Kasumi-1 (cell line): ENCODE measurements at regions not wholly inside any gene's neighbourhood (a gene's known extent, or its start where the extent isn't known, plus 50 kb on each side); places are given as distances from the start of the nearest gene placed in this dataset.

Experiments used
- DNase-seq, 2 experiments: peaks; one replicate each; lab custom pipeline; 2025; lab: John Stamatoyannopoulos, UW

DNA sequence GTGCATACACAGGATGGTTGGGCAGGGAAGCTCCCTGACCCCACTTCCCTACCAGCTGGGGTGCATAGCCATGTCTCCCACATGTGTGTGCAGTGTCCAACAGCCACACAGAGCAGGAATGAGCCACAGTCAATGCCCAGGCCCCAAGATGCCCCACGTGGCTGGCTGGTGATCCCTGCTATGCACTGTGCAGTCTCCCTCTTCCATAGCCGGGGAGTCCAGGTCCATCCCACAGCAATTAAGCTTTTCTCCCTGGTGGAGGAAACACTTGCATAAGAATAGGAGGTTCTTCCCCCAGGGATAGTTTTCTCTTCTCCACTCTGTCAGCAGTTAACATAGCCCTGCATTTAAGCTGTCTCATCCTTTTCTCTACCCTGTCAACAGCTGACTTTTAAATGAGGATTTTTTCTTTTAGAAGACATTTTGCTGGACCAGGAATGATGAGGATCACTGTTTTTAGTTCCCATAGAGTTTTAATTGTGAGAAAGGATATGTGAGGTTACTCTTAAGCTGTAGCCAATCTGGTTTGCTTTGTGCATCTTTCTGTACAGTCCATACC is 396.5 kb upstream of the VWC2 start:
- DNase-seq = no peak

DNA sequence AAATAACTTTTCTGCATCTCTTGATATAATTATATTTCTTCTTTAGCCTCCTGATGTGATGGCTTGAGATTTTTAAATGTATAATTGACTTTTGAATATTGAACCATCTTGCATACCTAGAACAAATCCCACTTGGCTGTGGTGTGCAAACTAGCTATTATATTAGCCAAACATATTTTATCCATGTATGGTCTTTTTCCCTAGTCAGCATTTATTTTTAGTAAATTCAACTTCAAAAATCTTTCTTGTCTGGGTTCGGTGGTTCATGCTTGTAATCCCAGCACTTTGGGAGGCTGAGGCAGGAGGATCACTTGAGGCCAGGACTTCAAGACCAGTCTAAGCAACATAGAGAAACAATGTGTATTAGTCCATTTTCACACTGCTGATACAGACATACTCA is 386.6 kb upstream of the VWC2 start:
- no peak for DNase-seq

DNA sequence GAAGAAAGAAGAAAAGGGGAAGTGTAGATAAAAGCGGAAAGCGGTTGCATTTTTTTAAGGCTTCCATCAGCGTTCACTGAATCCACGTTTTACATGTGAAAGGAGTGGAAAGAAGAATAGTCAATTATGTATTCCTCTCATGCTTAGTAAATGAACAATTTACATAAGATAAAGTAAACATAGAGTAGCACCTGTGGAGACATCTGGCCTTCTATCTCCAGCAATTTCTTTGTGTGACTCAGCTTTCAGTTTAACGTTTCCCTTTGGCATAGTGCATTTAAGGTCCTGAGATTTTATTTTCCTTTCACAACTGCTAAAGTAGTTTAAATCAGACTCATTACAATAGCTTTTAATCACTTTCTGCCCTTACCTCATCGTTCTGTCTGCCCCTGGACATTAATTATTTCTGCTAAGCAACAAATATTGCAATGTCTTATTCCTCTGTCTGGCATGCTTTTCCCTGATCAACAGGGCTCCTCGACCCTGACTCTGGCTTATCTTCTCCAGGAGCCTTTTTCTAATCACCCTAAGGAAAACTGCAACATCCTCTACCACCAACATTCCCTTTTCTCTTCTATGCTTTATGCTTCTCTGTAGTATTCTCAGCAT is 383.5 kb upstream of the VWC2 start:
- no peak for DNase-seq

DNA sequence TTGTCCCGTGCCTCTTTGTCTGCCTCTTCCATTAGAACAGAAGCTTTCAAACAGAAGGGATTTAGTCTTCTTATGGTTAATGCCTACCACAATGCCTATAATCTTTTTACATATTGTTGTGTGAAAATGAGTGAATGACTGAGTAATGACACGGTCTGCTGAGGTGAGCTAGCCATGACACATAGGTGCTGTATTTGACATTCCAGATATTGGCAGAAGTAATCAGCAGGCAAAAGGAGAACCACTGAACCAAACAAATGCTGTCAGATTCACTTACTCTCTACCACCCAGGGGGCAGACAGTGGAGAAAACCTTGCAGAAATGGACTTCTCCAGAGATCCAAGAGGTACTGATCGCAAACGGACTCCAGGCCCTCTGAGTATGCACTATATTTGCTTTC is 377.2 kb upstream of the VWC2 start:
- DNase-seq = no peak

DNA sequence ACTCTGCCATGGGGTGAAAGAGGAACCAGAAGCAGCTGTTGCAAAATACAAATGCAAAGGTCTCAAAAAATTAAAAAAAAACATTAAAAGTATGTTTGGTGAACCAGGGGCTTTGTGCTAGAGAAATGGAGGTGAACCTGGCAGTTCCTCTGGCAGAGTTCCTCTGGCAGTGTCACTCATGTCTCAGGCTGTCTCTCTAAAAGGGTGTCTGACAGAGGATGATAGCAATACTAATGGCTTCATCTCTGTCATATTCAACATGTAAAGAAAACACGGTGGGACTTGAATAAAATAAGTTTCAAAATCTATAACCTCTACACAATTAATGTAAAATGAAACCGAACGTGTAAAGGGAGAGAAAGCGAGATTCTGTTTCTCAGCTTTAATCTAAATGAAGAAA is 375.7 kb upstream of the VWC2 start:
- DNase-seq = no peak

DNA sequence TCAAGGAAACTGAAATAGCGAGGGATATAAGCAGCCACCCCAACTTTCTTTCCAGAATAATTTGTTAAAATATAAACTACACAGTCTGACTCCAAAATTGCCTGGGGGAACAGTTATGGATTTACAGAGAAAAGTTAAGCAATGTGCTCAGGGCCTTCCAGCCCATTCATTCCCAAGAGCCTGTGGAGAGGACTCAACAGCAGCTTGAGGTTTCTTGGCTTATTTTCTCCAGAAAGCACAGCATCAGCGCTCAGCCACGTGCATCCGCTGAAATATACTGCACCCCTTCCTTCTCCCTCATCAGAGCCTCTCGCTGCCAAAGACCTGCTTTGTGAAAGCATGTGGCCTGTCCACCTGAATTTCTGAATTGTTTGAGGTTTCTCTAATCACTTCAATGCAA is 375.2 kb upstream of the VWC2 start:
- no peak for DNase-seq

DNA sequence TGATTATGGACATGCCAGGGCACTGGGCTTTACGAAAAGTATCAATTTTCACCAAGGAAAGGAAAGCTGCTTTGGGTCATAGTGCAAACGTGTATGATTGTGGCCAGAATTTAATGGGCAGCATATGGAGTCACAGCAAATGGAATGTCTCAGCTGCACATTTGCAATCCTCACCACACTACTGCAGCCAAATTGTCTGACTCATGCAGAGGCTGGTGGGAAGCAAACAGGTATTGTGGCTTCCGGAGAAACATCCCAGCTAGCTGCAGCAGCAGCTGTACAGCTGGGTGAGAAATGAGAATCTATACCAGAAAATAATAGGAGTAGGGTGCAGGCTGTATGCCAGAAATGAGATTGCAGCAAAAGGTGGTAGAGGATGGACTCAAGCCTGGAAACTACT is 374.7 kb upstream of the VWC2 start:
- no peak for DNase-seq

DNA sequence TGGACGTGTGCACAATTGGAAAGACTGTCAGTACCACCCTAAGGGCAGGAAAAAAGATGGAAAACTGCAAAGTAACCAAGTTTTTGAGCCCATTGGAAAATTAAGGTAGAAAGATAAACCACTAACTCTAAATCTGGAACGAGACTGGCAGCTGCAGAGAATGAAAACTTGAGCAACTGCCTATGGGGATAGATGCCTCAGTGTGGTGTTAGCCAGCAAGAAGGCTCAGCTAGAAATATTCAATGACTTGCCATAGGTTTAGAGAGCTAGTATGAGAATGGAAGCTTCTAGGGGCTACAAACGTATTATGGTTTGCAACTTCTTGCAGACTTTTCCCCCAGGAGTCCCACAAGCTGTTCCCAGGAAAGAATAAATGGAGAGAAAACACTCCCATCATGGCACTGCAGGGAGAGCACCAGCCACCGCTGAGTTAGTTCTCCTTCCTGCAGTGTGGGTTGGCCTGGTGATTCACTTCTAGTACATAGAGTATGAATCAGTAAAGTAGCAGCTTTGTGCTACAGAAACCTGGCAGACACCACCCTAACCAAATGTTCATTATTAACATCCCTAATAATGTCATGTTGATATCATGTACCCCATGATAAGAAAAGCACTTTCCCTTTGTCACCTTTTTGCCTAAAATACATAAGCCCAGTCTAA is 372.4 kb upstream of the VWC2 start:
- no peak for DNase-seq

DNA sequence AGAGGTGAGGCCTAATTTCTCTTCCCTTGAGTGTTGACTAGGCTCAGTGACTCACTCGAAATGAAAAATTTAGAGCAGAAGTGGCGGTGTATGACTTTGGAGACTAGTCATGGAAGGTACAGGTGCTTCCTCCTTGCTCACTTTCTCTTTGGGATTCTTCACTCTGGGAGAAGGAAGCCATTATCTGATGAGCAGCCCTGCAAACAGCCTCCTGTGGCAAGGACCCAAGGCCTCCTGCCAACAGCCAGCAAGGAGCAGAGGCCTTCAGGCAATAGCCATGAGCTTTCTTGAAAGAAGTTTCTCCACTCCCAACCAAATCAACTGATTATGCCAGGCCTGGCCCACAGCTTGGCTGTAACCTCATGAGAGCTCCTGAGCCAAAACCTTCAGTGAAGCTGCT is 369.6 kb upstream of the VWC2 start:
- no peak for DNase-seq

DNA sequence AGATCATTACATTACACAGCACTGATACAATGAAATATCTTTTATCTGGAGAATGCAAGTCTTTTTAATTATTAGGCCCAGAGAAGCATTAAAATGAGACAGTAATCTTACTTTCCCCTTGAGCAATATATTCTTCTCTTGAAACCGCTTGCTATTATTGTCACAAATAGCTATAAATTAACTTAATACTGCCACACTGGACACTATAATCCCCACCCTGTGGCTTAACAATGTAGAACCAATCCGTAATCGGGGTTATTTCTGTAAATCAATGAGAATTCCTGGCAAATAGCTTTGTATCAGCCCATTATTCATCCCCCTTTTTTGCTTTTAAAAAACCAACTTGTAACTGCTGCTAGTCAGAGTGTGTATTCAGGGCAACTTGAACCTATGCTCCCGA is 366.2 kb upstream of the VWC2 start:
- no peak for DNase-seq

DNA sequence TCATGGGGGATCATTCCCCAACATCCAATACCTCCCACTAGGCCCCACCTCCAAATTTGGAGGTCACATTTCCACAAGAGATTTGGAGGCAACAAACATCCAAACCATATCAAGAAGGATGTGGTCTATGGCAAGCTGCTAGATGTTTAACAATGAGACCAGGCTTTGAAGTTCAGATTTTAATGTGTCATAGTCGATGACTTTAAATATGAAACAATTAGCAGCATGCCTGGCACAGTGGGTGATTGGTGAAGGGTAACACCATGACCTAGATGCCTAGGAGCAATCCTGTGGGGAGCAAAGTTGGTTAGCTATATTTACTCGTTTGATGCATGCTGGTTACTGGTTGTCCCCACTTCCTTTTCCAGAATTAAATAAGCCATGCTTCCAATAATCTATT is 356.4 kb upstream of the VWC2 start:
- DNase-seq = no peak

DNA sequence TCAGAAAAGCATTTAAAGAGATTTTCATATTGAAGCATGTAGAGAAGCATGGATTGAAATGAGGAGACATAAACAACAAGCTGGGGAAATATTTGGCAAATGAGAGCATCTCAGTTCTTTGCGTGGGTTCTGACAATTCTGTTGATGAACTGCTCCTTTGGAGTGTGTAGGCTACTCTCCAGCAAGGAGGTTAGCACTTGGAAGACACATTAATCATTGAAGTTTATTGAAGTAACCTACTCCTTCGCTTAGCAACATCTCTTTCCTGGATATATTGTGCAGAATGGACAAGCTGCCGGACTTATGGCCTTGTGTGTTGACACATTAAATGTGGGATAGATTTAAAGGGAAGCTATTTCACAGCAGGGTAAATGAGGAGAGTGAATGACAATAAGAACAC is 354.5 kb upstream of the VWC2 start:
- DNase-seq = no peak

DNA sequence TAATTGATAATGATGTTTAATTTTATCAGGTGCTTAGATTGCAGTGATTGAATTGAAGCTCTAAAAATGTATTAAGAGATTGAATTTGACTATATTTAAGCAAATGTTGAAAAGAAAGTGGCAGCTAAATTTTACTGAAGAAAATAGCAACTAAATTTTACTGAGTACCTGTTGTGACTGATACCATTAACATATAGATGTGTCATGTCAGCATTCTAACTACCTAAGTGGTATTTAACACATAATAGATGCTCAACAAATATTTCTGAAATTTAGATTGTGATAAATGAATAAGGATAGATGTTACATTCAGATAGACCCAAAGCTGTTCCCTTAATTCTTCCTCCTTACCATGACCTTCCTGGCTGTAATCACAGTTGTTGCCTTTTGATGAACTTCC is 350.9 kb upstream of the VWC2 start:
- no peak for DNase-seq

DNA sequence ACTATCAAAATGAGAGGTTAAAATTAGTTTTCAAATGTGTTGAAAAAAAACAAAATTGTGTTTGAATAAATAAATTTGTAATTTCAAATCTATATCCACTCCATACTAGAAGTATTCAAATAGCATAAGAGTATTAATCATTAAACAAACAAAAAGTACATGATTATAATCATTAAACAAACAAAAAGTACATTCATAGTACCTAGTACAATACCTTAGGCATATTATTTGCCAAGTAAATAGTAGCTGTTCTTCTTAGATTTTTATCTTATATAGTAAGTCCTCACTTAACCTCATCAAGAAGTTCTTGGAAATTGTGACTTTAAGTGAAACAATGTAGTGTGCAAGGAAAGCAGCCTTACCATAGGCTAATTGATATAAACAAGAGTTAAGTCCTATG is 349.3 kb upstream of the VWC2 start:
- DNase-seq = no peak

DNA sequence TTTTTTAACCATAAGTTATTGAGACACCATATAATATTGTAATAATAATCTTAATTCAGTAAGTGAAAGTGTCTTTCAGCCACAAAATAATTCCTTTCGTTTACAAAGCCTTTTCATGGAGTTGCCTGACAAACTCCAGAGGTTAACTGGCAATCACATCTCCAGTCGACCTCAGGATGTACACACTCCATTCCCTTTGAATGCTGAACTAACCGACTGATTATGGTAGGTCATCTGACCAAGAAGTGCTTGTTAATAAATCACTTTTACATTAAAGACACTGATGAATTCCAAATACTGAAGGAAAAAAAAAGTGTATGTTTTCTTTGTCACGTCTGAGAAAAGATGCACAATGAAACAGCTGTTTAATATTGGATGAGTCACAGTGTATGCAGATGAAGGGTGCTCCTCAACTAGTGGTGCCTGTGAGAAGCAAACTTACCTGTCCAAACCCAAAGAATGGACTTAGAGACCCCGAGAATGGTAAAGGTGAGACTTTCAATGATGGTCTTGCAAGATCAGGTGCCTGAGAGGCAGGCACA is 348.1 kb upstream of the VWC2 start:
- no peak for DNase-seq

DNA sequence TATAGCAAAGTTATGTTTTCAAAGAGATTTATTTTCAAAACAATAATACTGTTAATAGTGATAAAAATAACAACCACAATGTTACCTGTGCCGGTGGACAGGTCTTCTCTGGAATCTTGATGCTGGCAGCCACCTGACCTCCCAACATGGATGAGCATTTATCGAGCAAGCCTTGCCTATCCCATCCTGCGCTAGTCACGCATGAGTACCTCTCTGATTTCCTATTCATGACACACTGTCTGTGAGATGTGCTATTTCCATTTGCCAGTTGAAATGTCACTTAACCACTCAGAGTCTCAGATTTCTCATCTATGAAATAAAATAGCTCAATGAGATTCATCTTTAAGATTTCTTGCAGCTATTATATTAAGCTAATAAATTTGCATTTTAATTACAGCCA is 341.2 kb upstream of the VWC2 start:
- no peak for DNase-seq

DNA sequence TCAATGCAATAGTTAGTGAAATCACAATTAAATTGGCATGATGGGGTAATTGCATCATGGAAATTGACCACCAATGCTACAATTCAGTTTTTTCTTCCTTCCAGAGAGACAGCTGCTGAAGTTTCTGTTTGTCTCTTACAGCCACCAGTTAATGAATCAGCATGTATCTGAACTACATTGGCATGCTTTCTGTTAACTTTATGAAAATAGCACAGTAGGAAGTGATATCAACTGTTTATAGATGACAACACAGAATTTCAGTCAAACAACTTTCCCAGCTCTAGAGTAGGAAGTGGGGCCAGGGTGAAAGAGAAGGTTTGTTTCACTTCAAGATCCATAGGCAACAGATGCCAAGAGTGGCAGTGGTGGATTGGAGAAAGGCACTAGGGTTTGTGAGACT is 339.6 kb upstream of the VWC2 start:
- DNase-seq = no peak

DNA sequence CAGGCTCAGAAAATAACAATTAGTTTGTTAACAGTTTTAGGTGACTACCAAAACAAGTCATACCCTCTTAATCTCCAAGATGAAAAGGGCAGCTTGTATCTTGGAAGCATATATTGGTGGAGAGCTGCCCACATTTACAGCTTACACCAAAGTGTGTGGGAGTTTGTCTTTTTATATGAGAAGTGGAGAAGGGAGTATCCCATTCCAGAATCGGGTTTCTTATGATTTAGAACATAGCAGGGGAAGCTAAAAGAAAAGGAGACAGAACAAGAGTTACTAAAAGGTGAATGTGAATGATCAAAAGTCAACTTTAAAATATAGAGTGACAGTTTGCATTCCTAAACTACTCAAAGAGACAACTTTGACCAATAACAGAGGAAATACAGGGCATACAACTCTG is 338.6 kb upstream of the VWC2 start:
- no peak for DNase-seq

DNA sequence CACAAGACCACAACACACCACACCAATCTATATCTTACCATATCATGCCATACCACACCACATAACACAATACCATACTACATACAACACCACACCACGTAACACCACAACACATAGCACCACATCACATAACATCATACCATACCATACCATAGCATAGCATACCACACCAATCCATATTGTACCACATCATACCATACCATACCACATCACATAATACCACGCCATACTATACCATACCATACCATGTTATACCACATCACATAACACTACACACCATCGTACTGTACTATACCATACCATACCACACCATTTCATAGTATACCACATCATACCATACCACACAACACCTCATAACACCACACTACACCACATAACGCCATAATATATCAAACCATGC is 335.2 kb upstream of the VWC2 start:
- no peak for DNase-seq

DNA sequence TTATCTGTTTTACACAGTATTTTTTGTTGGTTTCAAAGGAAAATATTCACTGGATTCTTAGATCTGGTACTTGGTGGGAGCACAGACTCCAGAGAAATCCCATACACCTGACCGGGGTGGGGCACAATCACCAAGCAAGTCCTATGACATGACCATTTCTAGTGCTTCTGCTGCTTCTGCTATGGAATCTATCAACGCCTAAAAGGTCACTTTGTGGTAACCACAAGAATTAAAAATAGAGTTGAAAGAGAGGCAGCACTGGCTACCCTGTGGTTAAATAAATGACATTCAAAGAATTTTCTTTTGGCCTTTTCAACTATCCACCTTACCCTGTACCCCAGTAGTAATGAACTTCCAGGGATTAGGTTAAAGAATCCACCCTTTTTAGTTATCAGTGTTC is 329.9 kb upstream of the VWC2 start:
- no peak for DNase-seq

DNA sequence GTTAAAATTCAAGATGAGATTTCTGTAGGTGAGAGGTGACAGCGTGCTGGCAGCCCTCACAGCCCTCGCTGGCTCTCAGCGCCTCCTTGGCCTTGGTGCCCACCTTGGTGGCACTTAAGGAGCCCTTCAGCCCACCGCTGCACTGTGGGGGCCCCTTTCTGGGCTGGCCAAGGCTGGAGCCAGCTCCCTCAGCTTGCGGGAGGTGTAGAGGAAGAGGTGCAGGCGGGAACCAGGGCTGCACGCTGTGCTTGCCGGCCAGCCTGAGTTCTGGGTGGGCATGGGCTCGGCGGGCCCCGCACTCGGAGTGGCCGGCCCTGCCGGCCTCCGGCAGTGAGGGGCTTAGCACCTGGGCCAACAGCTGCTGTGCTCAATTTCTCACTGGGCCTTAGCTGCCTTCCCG is 320.0 kb upstream of the VWC2 start:
- no peak for DNase-seq

DNA sequence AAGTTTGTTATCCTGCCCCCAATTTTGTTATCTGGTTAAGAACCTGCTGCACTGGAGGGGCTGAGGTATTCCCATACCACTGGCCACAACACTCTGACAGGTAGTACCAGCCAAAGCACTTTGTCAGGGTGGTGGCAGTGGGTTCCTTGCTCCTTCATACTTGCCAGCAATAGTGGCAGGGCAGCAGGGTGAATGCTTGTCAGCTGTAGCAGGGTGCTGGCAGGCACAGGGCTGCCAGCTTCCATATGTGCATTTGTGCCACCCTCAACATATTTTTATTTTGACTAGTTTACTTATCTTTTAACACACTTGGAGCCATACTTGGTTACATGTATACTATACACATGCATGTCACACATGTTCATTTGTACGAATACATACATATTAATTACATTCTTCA is 294.0 kb upstream of the VWC2 start:
- DNase-seq = no peak

DNA sequence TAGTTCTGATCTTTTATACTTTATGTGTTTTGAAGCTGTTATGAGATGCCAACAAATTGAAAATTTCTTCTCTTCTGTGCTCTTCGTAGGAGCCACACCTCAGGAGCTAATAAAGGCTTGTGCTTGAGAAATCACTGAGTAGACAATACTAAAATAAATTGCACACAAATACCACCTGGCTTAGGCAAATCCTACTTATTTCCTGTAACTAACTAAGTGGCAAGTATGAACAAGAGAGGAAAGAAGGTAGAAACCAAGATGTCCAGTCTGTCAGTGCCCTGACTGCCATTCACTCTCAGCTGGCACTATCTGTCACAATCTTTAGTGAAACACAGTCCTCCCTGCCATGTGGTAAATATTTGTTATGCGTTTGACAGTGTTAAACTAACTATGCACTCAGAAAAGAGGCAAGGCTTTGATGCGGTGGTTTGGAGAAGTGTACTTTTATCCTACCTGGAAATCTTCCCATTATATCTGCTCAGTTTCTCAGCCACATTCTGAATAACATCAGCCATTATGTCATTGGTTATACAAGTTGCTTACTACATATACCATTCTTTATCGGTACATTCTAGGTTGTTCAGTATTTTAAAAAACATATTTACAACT is 293.4 kb upstream of the VWC2 start:
- no peak for DNase-seq
